A204.1 (cell line): ENCODE measurements at regions not wholly inside any gene's neighbourhood (a gene's known extent, or its start where the extent isn't known, plus 50 kb on each side); places are given as distances from the start of the nearest gene placed in this dataset.
"Not testable (repeated sequence)": the region's sequence is repeated elsewhere in the genome, so short reads cannot be mapped to it uniquely, and the experiment has no call there.

ENCODE experiments used
- FAIRE-seq: peaks from 2 replicates; lab custom pipeline; 2012; peaks lifted over from hg19 to GRCh38; lab: Jason Lieb, UNC

GRCh38 chr7:17396692-17397091 is 98.2 kb downstream of the AHR start:
- FAIRE-seq = no peak

- no peak for FAIRE-seq
Observed at GRCh38 chr7:17401791-17402627, 103.6 kb downstream of the AHR start.

- FAIRE-seq = no peak
Observed at GRCh38 chr7:17402628-17403278, 104.3 kb downstream of the AHR start.

- no peak for FAIRE-seq
Observed at GRCh38 chr7:17404006-17404405, 105.6 kb downstream of the AHR start.

- no peak for FAIRE-seq
Observed at GRCh38 chr7:17405786-17406185, 107.3 kb downstream of the AHR start.

- FAIRE-seq = no peak
Observed at GRCh38 chr7:17406738-17407137, 108.3 kb downstream of the AHR start.

- no peak for FAIRE-seq
Observed at GRCh38 chr7:17407229-17407628, 108.8 kb downstream of the AHR start.

- FAIRE-seq = no peak
Observed at GRCh38 chr7:17408245-17408903, 109.9 kb downstream of the AHR start.

GRCh38 chr7:17408904-17409290 is 110.4 kb downstream of the AHR start:
- FAIRE-seq = no peak

- no peak for FAIRE-seq
Observed at GRCh38 chr7:17411922-17412321, 113.5 kb downstream of the AHR start.

- FAIRE-seq = no peak
Observed at GRCh38 chr7:17412883-17413282, 114.4 kb downstream of the AHR start.

- FAIRE-seq = no peak
Observed at GRCh38 chr7:17415955-17416354, 117.5 kb downstream of the AHR start.

GRCh38 chr7:17420308-17421015 is 122.0 kb downstream of the AHR start:
- not testable (repeated sequence) for FAIRE-seq

GRCh38 chr7:17421941-17422340 is 123.5 kb downstream of the AHR start:
- FAIRE-seq = no peak

GRCh38 chr7:17422966-17423365 is 124.5 kb downstream of the AHR start:
- no peak for FAIRE-seq

- FAIRE-seq = no peak
Observed at GRCh38 chr7:17427924-17428323, 129.5 kb downstream of the AHR start.

- no peak for FAIRE-seq
Observed at GRCh38 chr7:17429579-17429978, 131.1 kb downstream of the AHR start.

GRCh38 chr7:17432793-17433192 is 134.3 kb downstream of the AHR start:
- FAIRE-seq = no peak

- FAIRE-seq = no peak
Observed at GRCh38 chr7:17434191-17434590, 135.7 kb downstream of the AHR start.

- no peak for FAIRE-seq
Observed at GRCh38 chr7:17434841-17435692, 136.6 kb downstream of the AHR start.

GRCh38 chr7:17436126-17436525 is 137.7 kb downstream of the AHR start:
- FAIRE-seq = no peak

GRCh38 chr7:17437586-17437985 is 139.1 kb downstream of the AHR start:
- FAIRE-seq = no peak
